NCI-H226 (cell line): ENCODE measurements at regions not wholly inside any gene's neighbourhood (a gene's known extent, or its start where the extent isn't known, plus 50 kb on each side); places are given as distances from the start of the nearest gene placed in this dataset.
A peak's percentile ranks its signal among the peaks of the same experiment; 100 is the strongest.
"Not testable (repeated sequence)": the region's sequence is repeated elsewhere in the genome, so short reads cannot be mapped to it uniquely, and the experiment has no call there.

Experiments
- DNase-seq: peaks from one replicate; pipeline ENCODE4 v3.0.0-alpha.2; 2015

- no peak for DNase-seq
These were observed 1493.5 kb upstream of the DEFB115 start for GRCh38 chr20:29763821-29764511.

GRCh38 chr20:29764922-29765610 lies 1492.4 kb upstream of the DEFB115 start:
- DNase-seq: not testable (repeated sequence)

GRCh38 chr20:29778033-29778432 lies 1479.4 kb upstream of the DEFB115 start:
- not testable (repeated sequence) for DNase-seq

- not testable (repeated sequence) for DNase-seq
These were observed 1476.2 kb upstream of the DEFB115 start for GRCh38 chr20:29781217-29781616.

GRCh38 chr20:29781891-29782290 lies 1475.6 kb upstream of the DEFB115 start:
- DNase-seq: not testable (repeated sequence)

GRCh38 chr20:29787456-29787855 lies 1470.0 kb upstream of the DEFB115 start:
- not testable (repeated sequence) for DNase-seq

- DNase-seq: no peak
These were observed 1467.0 kb upstream of the DEFB115 start for GRCh38 chr20:29790510-29790909.

- DNase-seq: not testable (repeated sequence)
These were observed 1426.0 kb upstream of the DEFB115 start for GRCh38 chr20:29831508-29831907.

- not testable (repeated sequence) for DNase-seq
These were observed 1389.5 kb upstream of the DEFB115 start for GRCh38 chr20:29868014-29868413.

- not testable (repeated sequence) for DNase-seq
These were observed 1388.8 kb upstream of the DEFB115 start for GRCh38 chr20:29868688-29869087.

GRCh38 chr20:29871816-29872215 lies 1385.6 kb upstream of the DEFB115 start:
- not testable (repeated sequence) for DNase-seq

- DNase-seq: no peak
These were observed 1383.5 kb upstream of the DEFB115 start for GRCh38 chr20:29873946-29874345.

- DNase-seq: no peak
These were observed 1382.8 kb upstream of the DEFB115 start for GRCh38 chr20:29874476-29875202.

- DNase-seq: not testable (repeated sequence)
These were observed 1382.0 kb upstream of the DEFB115 start for GRCh38 chr20:29875321-29876083.

GRCh38 chr20:29876084-29876910 lies 1381.2 kb upstream of the DEFB115 start:
- DNase-seq: not testable (repeated sequence)

GRCh38 chr20:29876911-29877285 lies 1380.6 kb upstream of the DEFB115 start:
- DNase-seq: no peak

- not testable (repeated sequence) for DNase-seq
These were observed 1379.8 kb upstream of the DEFB115 start for GRCh38 chr20:29877411-29878280.

GRCh38 chr20:29878281-29878741 lies 1379.2 kb upstream of the DEFB115 start:
- peak; percentile 12 for DNase-seq

- DNase-seq: no peak
These were observed 1378.6 kb upstream of the DEFB115 start for GRCh38 chr20:29878777-29879442.

- DNase-seq: not testable (repeated sequence)
These were observed 1376.4 kb upstream of the DEFB115 start for GRCh38 chr20:29881107-29881506.
